Glomerular endothelial cell (primary cell): ENCODE measurements at regions not wholly inside any gene's neighbourhood (a gene's known extent, or its start where the extent isn't known, plus 50 kb on each side); places are given as distances from the start of the nearest gene placed in this dataset.
"Not testable (repeated sequence)": the region's sequence is repeated elsewhere in the genome, so short reads cannot be mapped to it uniquely, and the experiment has no call there.

ENCODE experiments used
- DNase-seq: peaks from one replicate; pipeline ENCODE4 v3.0.0-alpha.2; 2011; ENCODE audit warnings: low read depth, low spot score; ENCODE audit errors: extremely low read depth

DNA sequence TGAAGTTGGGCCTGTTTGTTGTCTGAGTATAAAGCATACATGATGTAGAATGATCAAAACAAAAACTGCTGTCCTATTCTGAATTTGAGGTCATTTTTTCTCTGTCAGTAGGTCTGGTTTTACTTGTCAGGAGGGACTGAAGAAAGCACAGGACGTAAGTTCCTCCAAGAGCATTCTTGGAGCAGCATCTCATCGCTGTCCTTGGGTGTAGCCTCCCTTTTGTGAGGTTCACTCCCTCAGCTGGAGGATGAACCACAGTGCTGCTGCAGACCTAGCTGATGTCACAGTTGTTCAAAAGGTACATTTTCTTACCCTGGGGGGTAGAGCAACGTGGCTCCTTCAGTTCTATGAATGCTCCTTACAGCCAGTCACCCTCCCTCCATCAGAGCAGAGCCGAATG lies 490.0 kb upstream of the TBL1XR1 start:
- DNase-seq: no peak

GRCh38 chr3:177688152-177688551 lies 490.9 kb upstream of the TBL1XR1 start:
- DNase-seq: no peak

DNA sequence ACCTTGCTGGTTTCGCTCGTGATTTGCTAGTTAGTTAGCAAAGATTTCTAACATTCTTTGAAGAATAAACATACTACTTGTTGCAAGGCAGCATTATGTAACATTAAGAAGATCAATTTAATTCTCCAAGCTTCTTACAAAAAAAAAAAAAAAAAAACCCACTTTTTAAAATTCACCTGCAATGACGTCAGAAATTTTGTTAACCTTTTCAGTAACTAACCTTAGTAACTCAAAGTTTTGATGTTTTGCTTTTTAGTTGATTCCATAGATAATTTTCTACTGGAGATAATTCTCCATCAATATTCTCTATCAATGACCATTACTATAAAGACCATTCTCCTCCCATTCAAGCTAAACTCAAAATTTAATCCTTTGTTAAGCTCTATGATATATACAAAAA lies 491.8 kb upstream of the TBL1XR1 start:
- no peak for DNase-seq

DNA sequence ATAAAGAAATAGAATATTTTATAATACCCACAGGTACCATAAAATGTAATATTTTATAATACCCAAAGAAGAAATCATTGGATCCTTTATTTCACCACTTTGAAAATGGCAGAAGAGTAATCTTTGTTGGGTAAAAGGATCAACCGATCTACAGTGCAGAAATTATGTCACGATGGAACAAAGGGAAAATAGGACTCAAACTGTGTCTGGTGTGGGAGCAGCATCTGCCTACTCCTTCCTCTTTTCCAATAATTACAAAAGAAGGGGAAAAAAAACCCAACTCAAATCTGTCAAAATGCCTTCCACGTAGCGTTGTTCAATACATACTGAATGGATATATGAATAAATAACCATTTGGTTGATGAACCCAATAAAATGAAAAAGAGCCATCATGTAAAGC lies 492.6 kb upstream of the TBL1XR1 start:
- DNase-seq: no peak

- no peak for DNase-seq
Observed at GRCh38 chr3:177690306-177690705, 493.0 kb upstream of the TBL1XR1 start.

GRCh38 chr3:177692304-177692975 lies 495.2 kb upstream of the TBL1XR1 start:
- no peak for DNase-seq

GRCh38 chr3:177693616-177694264 lies 496.5 kb upstream of the TBL1XR1 start:
- DNase-seq: no peak

DNA sequence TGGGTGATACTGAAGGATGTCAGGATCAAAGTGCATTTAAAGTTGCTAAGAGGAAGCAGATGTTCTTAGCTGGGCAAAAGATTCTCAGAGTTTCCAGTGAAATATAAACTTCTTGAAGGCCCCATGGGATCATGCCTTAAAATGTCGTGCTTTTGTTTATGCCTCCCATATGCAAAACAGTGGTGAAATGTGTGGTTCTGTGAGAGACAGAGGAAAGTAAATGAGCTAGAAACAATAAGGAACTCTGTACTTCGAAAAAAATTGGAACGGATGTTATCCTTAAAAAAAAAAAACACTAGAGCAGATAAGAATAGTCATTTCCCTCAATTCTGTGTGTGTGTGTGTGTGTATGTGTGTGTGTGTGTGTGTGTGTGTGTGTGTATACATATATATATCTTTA lies 497.0 kb upstream of the TBL1XR1 start:
- DNase-seq: peak; percentile 66

DNA sequence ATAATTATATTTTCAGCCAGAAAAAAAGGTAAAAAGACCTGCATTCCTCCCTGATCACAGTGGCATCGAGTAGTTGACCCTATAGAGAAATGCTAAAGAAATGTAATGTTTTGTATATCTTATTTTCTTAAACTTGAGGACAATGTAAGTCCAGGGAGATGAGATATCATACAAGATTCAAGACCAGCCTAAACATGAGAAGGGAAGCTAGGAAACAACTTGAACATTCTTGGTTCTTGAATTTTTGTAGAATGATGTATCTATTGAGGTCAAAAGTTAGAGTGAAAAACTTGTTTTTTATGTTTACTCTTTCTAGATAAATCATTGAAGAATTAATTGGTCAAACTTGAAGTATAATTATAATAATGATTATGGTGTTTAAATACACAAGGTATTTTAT lies 497.7 kb upstream of the TBL1XR1 start:
- DNase-seq: no peak

- no peak for DNase-seq
Observed at GRCh38 chr3:177700117-177700516, 502.8 kb upstream of the TBL1XR1 start.

- no peak for DNase-seq
Observed at GRCh38 chr3:177703788-177704187, 506.5 kb upstream of the TBL1XR1 start.

DNA sequence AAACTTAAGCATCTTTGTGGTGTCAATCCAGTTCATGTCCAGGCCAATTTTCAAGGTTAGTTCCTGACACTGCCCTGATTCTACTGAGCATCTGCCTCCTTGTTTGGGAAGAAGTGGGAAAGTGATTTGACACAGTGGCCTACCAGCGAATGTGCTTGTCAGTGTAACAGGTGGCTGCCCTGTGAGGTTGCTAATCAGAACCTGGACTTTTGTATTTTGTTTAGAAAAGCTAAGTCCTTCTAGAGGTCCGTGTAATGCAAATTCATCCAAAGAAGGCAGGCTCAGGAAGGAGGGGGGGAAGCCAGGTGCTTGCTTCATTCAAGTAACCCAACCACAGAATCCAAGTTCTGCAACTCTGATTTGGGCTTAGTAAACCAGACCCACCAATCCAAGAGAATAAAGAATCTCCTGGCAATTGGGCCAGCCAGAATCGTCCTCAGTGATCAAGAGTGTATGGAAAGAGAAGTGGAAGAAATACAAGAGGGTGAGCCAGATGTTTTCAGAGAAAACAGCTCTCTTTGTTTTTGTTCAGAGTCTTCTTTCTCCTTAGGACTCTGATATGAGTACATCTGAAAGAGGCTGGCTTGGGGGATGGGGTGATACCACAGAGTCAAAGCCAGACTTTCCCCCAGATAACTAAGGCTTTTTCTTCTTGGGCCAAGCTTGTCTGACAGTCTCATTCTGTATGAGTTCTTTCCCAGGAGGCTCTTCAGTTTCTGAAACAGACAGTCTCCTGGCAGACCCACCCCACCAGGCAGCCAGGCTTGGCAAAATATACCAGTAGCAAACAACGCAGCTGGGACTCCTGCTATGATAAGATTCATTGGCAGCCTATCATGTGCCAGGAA lies 508.9 kb upstream of the TBL1XR1 start:
- no peak for DNase-seq

- not testable (repeated sequence) for DNase-seq
Observed at GRCh38 chr3:177709470-177709869, 512.2 kb upstream of the TBL1XR1 start.

DNA sequence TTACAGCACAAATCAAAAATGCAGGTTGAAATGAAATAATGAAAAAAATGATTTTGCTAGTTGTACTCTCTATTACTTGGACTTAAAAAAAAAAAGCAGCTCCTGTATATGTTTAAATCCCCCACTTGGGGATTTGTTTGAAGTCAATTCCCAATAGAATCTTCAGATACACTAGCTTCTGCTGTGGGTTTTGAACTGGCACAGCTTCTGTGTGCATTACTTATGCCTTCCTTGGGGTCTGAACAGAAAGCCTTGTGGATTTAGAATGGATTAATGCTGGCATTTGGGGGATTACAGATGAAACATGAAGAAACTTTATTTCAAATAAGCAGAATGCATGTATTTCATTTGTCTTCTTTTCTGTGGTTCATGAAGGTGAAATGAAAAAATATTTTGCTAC lies 513.2 kb upstream of the TBL1XR1 start:
- DNase-seq: no peak

DNA sequence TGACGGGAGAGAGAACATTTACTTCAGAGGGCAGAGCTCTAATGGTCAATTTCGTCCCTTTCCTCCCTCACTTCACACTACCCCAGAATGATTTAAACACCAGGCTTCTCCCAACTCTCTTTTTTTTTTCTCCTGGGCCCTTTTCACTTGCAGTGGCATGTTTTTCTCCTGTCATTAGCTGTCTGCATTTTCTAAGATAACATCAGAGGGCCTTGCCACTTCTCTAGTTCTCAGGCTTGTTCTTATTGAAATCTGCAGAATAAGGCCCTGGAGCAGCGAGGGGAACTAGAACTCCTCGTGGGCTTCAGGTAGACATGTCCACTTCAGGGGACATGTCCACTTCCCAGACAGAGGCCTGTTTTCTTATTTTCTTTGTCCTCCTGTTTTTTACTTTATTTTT lies 514.4 kb upstream of the TBL1XR1 start:
- DNase-seq: no peak

DNA sequence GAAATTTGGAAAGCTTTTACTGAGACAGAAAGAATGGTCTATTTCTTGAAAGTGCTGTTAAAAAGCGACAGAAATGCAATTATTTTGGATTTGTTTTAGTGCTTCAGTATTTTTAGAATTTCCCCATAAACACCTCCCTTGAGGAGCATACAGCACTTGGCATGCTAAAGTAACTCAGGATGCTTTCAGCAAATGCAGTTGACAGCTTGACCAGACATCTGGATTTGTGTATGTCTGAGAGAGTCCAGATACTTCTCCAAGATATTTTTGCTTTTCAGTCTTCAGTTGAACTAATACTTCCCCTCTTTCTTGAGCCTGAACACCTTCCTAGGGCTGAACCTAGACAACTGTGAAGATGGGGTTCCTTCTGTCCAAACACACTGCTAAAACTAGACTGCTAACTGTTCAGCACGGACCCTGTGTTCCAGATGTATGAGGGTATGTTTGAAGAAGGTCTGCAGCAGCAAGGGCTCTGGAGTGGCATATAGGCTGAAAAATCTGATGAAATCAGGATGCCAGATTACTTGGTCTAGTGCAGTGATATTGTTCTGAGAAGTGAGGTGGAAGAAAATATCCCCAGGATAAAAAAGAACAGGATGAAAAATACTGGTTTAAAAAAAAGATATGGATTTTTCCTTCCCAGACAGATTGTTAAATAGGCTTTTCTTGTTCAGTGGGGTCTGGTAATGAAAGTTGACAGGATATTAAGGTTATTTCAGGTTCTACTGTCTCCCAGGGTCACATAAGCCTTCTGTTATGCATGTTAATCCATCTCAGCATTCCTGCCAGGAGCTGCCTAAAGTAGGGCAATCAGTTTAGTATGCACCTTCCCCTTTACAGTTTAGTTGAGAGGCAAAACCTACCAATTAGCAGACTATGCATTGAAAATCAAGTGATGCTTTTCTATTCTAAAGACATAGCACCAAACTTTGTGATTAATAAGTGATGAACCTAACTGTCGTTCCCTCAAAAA lies 516.9 kb upstream of the TBL1XR1 start:
- DNase-seq: no peak

DNA sequence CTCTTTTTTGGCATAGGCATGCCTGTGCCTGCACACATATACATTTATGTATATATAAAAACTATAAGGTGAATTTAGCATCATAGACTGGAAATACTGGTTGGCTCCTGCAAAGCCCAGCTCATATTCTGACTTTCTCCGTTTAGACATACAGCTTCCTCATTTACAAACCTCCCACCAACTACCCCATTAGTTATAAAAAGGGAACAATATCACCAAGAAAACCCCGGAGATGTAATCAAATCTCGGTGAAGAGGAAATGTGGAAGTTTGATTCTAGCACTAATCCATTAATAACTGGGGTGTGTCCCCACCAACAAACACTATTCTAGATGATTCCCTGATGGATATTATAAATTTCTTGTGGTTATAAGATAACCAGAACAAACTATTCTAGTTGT lies 517.7 kb upstream of the TBL1XR1 start:
- no peak for DNase-seq

GRCh38 chr3:177715980-177716379 lies 518.7 kb upstream of the TBL1XR1 start:
- DNase-seq: no peak

- not testable (repeated sequence) for DNase-seq
Observed at GRCh38 chr3:177720927-177721326, 523.6 kb upstream of the TBL1XR1 start.

- DNase-seq: no peak
Observed at GRCh38 chr3:177721864-177722785, 524.8 kb upstream of the TBL1XR1 start.
